ENCODE measurements at regions not wholly inside any gene's neighbourhood (a gene's known extent, or its start where the extent isn't known, plus 50 kb on each side); places are given as distances from the start of the nearest gene placed in this dataset.
"Not testable (repeated sequence)": the region's sequence is repeated elsewhere in the genome, so short reads cannot be mapped to it uniquely, and the experiment has no call there.

GRCh38 chr4:107366016-107366735 lies 330.1 kb upstream of the DKK2 start:
- no peaks in the 10 kb centered on the region for H3K4me1 Mint-ChIP-seq
- no peak overlapping the region for H3K27ac Mint-ChIP-seq
- H3K27me3 Mint-ChIP-seq: no peaks in the 10 kb centered on the region

GRCh38 chr4:107363125-107363524 lies 327.0 kb upstream of the DKK2 start:
- Mint-ChIP-seq H3K4me3 (no peak overlapping the region), H3K36me3 (ENCODE audit: low read depth) (no peaks in the 10 kb centered on the region), H3K27me3 (no peaks in the 10 kb centered on the region), H3K27ac (no peak overlapping the region), H3K4me1 (no peaks in the 10 kb centered on the region)
- no peak for ATAC-seq
- no peaks in the 10 kb centered on the region for H3K9me3 ChIP-seq (ENCODE audit: control insufficient read depth, low read length, poor library complexity, severe bottlenecking)
- DNase-seq: no peak

More at GRCh38 chr4:107366016-107366735, 330.1 kb upstream of the DKK2 start:
- DNase-seq (no peak), ATAC-seq (no peak)
- no peaks in the 10 kb centered on the region for H3K9me3 ChIP-seq (ENCODE audit: control insufficient read depth, low read length, poor library complexity, severe bottlenecking)
- Mint-ChIP-seq H3K36me3 (ENCODE audit: low read depth) (no peaks in the 10 kb centered on the region), H3K4me3 (no peak overlapping the region)

- no peaks in the 10 kb centered on the region for H3K36me3 Mint-ChIP-seq (ENCODE audit: low read depth)
- no peaks in the 10 kb centered on the region for H3K4me1 Mint-ChIP-seq
- no peak for DNase-seq
Measured at GRCh38 chr4:107359208-107359607, 323.1 kb upstream of the DKK2 start.

GRCh38 chr4:107354304-107354703 lies 318.2 kb upstream of the DKK2 start:
- H3K9me3 ChIP-seq (ENCODE audit: control insufficient read depth, low read length, poor library complexity, severe bottlenecking); DNase-seq; H3K36me3 Mint-ChIP-seq (ENCODE audit: low read depth); H3K27me3 Mint-ChIP-seq; H3K4me3 Mint-ChIP-seq; H3K27ac Mint-ChIP-seq; ATAC-seq; H3K4me1 Mint-ChIP-seq: not testable (repeated sequence)

More at GRCh38 chr4:107359208-107359607, 323.1 kb upstream of the DKK2 start:
- Mint-ChIP-seq H3K27ac (no peak overlapping the region), H3K4me3 (no peak overlapping the region), H3K27me3 (no peaks in the 10 kb centered on the region)
- no peaks in the 10 kb centered on the region for H3K9me3 ChIP-seq (ENCODE audit: control insufficient read depth, low read length, poor library complexity, severe bottlenecking)
- ATAC-seq: no peak

- ATAC-seq (no peak), DNase-seq (no peak)
- H3K36me3 Mint-ChIP-seq (ENCODE audit: low read depth): peaks cover 2% of the 10 kb centered on the region
- no peaks in the 10 kb centered on the region for H3K9me3 ChIP-seq (ENCODE audit: control insufficient read depth, low read length, poor library complexity, severe bottlenecking)
- H3K27ac Mint-ChIP-seq: no peak overlapping the region
- H3K4me1 Mint-ChIP-seq: no peaks in the 10 kb centered on the region
- H3K27me3 Mint-ChIP-seq: peaks cover 5% of the 10 kb centered on the region
- no peak overlapping the region for H3K4me3 Mint-ChIP-seq
Measured at GRCh38 chr4:107351196-107351595, 315.1 kb upstream of the DKK2 start.

- DNase-seq (no peak), ATAC-seq (no peak)
- H3K9me3 ChIP-seq (ENCODE audit: control insufficient read depth, low read length, poor library complexity, severe bottlenecking): no peaks in the 10 kb centered on the region
- Mint-ChIP-seq H3K4me1 (no peaks in the 10 kb centered on the region), H3K4me3 (no peak overlapping the region), H3K36me3 (ENCODE audit: low read depth) (peaks cover 2% of the 10 kb centered on the region), H3K27ac (no peak overlapping the region), H3K27me3 (peaks cover 5% of the 10 kb centered on the region)
Measured at GRCh38 chr4:107349732-107350131, 313.6 kb upstream of the DKK2 start.

- Mint-ChIP-seq H3K4me1 (no peaks in the 10 kb centered on the region), H3K36me3 (ENCODE audit: low read depth) (peaks cover 2% of the 10 kb centered on the region), H3K27me3 (peaks cover 5% of the 10 kb centered on the region), H3K4me3 (no peak overlapping the region), H3K27ac (no peak overlapping the region)
- no peak for DNase-seq
- no peaks in the 10 kb centered on the region for H3K9me3 ChIP-seq (ENCODE audit: control insufficient read depth, low read length, poor library complexity, severe bottlenecking)
- no peak for ATAC-seq
Measured at GRCh38 chr4:107349266-107349665, 313.2 kb upstream of the DKK2 start.

- no peaks in the 10 kb centered on the region for H3K9me3 ChIP-seq (ENCODE audit: control insufficient read depth, low read length, poor library complexity, severe bottlenecking)
- Mint-ChIP-seq H3K27me3 (peaks cover 10% of the 10 kb centered on the region), H3K4me1 (no peaks in the 10 kb centered on the region), H3K4me3 (no peak overlapping the region), H3K36me3 (ENCODE audit: low read depth) (no peaks in the 10 kb centered on the region), H3K27ac (no peak overlapping the region)
- ATAC-seq: no peak
- no peak for DNase-seq
Measured at GRCh38 chr4:107348188-107349050, 312.3 kb upstream of the DKK2 start.

- H3K9me3 ChIP-seq (ENCODE audit: control insufficient read depth, low read length, poor library complexity, severe bottlenecking): no peaks in the 10 kb centered on the region
- Mint-ChIP-seq H3K4me1 (no peaks in the 10 kb centered on the region), H3K36me3 (ENCODE audit: low read depth) (no peaks in the 10 kb centered on the region), H3K4me3 (no peak overlapping the region), H3K27me3 (no peaks in the 10 kb centered on the region), H3K27ac (no peak overlapping the region)
- ATAC-seq: no peak
- no peak for DNase-seq
Measured at GRCh38 chr4:107333518-107333917, 297.4 kb upstream of the DKK2 start.

- not testable (repeated sequence) for H3K27me3 Mint-ChIP-seq
Measured at GRCh38 chr4:107332656-107333055, 296.5 kb upstream of the DKK2 start.

GRCh38 chr4:107330916-107331315 lies 294.8 kb upstream of the DKK2 start:
- no peak for DNase-seq
- no peak for ATAC-seq
- no peak overlapping the region for H3K27ac Mint-ChIP-seq
- H3K4me1 Mint-ChIP-seq: no peaks in the 10 kb centered on the region
- no peaks in the 10 kb centered on the region for H3K36me3 Mint-ChIP-seq (ENCODE audit: low read depth)
- H3K27me3 Mint-ChIP-seq: no peaks in the 10 kb centered on the region
- no peak overlapping the region for H3K4me3 Mint-ChIP-seq
- no peaks in the 10 kb centered on the region for H3K9me3 ChIP-seq (ENCODE audit: control insufficient read depth, low read length, poor library complexity, severe bottlenecking)

More at GRCh38 chr4:107332656-107333055, 296.5 kb upstream of the DKK2 start:
- H3K36me3 Mint-ChIP-seq (ENCODE audit: low read depth); H3K27ac Mint-ChIP-seq; H3K4me1 Mint-ChIP-seq; ATAC-seq; DNase-seq; H3K9me3 ChIP-seq (ENCODE audit: control insufficient read depth, low read length, poor library complexity, severe bottlenecking); H3K4me3 Mint-ChIP-seq: not testable (repeated sequence)

- DNase-seq (no peak), ATAC-seq (no peak)
- Mint-ChIP-seq H3K27ac (no peak overlapping the region), H3K4me3 (no peak overlapping the region), H3K27me3 (peaks cover 19% of the 10 kb centered on the region), H3K36me3 (ENCODE audit: low read depth) (no peaks in the 10 kb centered on the region), H3K4me1 (no peaks in the 10 kb centered on the region)
- H3K9me3 ChIP-seq (ENCODE audit: control insufficient read depth, low read length, poor library complexity, severe bottlenecking): no peaks in the 10 kb centered on the region
Measured at GRCh38 chr4:107319386-107319785, 283.3 kb upstream of the DKK2 start.

- Mint-ChIP-seq H3K27ac (no peak overlapping the region), H3K27me3 (peaks cover 28% of the 10 kb centered on the region), H3K4me3 (no peak overlapping the region), H3K4me1 (no peaks in the 10 kb centered on the region), H3K36me3 (ENCODE audit: low read depth) (no peaks in the 10 kb centered on the region)
- no peak for ATAC-seq
- DNase-seq: no peak
- no peaks in the 10 kb centered on the region for H3K9me3 ChIP-seq (ENCODE audit: control insufficient read depth, low read length, poor library complexity, severe bottlenecking)
Measured at GRCh38 chr4:107318078-107318477, 282.0 kb upstream of the DKK2 start.
